GM15510 (cell line): ENCODE measurements at regions not wholly inside any gene's neighbourhood (a gene's known extent, or its start where the extent isn't known, plus 50 kb on each side); places are given as distances from the start of the nearest gene placed in this dataset.

Experiments used
- POLR2A ChIP-seq: IDR thresholded peaks from 3 replicates; pipeline ENCODE4 v1.6.1; 2011; ENCODE audit warnings: borderline replicate concordance; ENCODE audit not compliant: insufficient read length; ENCODE audit errors: extremely low read depth

GRCh38 chrX:39302838-39303237 is 501.6 kb downstream of the MID1IP1 start:
- TF ChIP-seq POLR2A, result no peak

- no peak for TF ChIP-seq POLR2A
These were observed 503.5 kb downstream of the MID1IP1 start for GRCh38 chrX:39304746-39305145.

GRCh38 chrX:39307488-39307887 is 506.2 kb downstream of the MID1IP1 start:
- TF ChIP-seq POLR2A, result no peak

GRCh38 chrX:39308126-39308525 is 506.9 kb downstream of the MID1IP1 start:
- TF ChIP-seq POLR2A, result no peak

- no peak for TF ChIP-seq POLR2A
These were observed 507.9 kb downstream of the MID1IP1 start for GRCh38 chrX:39309018-39309635.

GRCh38 chrX:39309721-39310152 is 508.5 kb downstream of the MID1IP1 start:
- TF ChIP-seq POLR2A, result no peak

- TF ChIP-seq POLR2A, result no peak
These were observed 509.6 kb downstream of the MID1IP1 start for GRCh38 chrX:39310891-39311290.

GRCh38 chrX:39311646-39312045 is 510.4 kb downstream of the MID1IP1 start:
- TF ChIP-seq POLR2A, result no peak

GRCh38 chrX:39313146-39313545 is 511.9 kb downstream of the MID1IP1 start:
- no peak for TF ChIP-seq POLR2A

- no peak for TF ChIP-seq POLR2A
These were observed 517.5 kb downstream of the MID1IP1 start for GRCh38 chrX:39318506-39319343.

- TF ChIP-seq POLR2A, result no peak
These were observed 518.9 kb downstream of the MID1IP1 start for GRCh38 chrX:39320165-39320564.

GRCh38 chrX:39322496-39322895 is 521.2 kb downstream of the MID1IP1 start:
- no peak for TF ChIP-seq POLR2A

- no peak for TF ChIP-seq POLR2A
These were observed 523.1 kb downstream of the MID1IP1 start for GRCh38 chrX:39324233-39324930.

- no peak for TF ChIP-seq POLR2A
These were observed 526.0 kb downstream of the MID1IP1 start for GRCh38 chrX:39327255-39327654.

- TF ChIP-seq POLR2A, result no peak
These were observed 526.4 kb downstream of the MID1IP1 start for GRCh38 chrX:39327705-39328104.

GRCh38 chrX:39328661-39329060 is 527.4 kb downstream of the MID1IP1 start:
- no peak for TF ChIP-seq POLR2A

GRCh38 chrX:39331082-39331704 is 529.9 kb downstream of the MID1IP1 start:
- TF ChIP-seq POLR2A, result no peak
